ENCODE measurements at regions not wholly inside any gene's neighbourhood (a gene's known extent, or its start where the extent isn't known, plus 50 kb on each side); places are given as distances from the start of the nearest gene placed in this dataset.

- no peak for TF ChIP-seq POLR2A (IDR thresholded peaks at IDR 0.05)
- no peak for TF ChIP-seq CTCF (IDR thresholded peaks at IDR 0.05)
These were observed 811.6 kb upstream of the GOT2 start for GRCh38 chr16:59545721-59546120.
